ENCODE measurements at regions not wholly inside any gene's neighbourhood (a gene's known extent, or its start where the extent isn't known, plus 50 kb on each side); places are given as distances from the start of the nearest gene placed in this dataset.
A peak's percentile ranks its signal among the peaks of the same experiment; 100 is the strongest.
"Not testable (repeated sequence)": the region's sequence is repeated elsewhere in the genome, so short reads cannot be mapped to it uniquely, and the experiment has no call there.

GRCh38 chr1:184336-184686 lies 267.2 kb downstream of the OR4F29 start:
- H3K27me3 ChIP-seq; H3K27ac ChIP-seq; H3K4me1 ChIP-seq; H3K36me3 ChIP-seq; intact Hi-C loops (cut with DNase I; ENCODE audit: low total_unique reads); H3K9me3 ChIP-seq; H3K4me3 ChIP-seq; in situ Hi-C loops (cut with MboI; ENCODE audit: low pct_ligation_motif_present in 1 of 4, low pct_unique_long_range_greater_than_20kb in 1 of 4, low sequenced_read_pairs in 3 of 4): not testable (repeated sequence)
- peak; percentile 25 for TF ChIP-seq POLR2A (IDR thresholded peaks at IDR 0.05)
- 72% methylated on average over 3 of the region's 3 CpGs; no CpG with 5 or more reads in 1 of the 2 donors for WGBS, 2 donors (ENCODE audit: low coverage in 1 of 2)
- peak; percentile 9 for DNase-seq

- H3K36me3 ChIP-seq; H3K9me3 ChIP-seq; intact Hi-C loops (cut with DNase I; ENCODE audit: low total_unique reads); in situ Hi-C loops (cut with MboI; ENCODE audit: low pct_ligation_motif_present in 1 of 4, low pct_unique_long_range_greater_than_20kb in 1 of 4, low sequenced_read_pairs in 3 of 4); H3K27ac ChIP-seq; H3K4me3 ChIP-seq; H3K27me3 ChIP-seq; H3K4me1 ChIP-seq: not testable (repeated sequence)
- peak; percentile 7 for DNase-seq
- WGBS, 2 donors (ENCODE audit: low coverage in 1 of 2) = 71 to 73% methylated on average over 6 to 10 of the region's 13 CpGs
Observed at GRCh38 chr1:183620-184335, 267.7 kb downstream of the OR4F29 start.

DNA sequence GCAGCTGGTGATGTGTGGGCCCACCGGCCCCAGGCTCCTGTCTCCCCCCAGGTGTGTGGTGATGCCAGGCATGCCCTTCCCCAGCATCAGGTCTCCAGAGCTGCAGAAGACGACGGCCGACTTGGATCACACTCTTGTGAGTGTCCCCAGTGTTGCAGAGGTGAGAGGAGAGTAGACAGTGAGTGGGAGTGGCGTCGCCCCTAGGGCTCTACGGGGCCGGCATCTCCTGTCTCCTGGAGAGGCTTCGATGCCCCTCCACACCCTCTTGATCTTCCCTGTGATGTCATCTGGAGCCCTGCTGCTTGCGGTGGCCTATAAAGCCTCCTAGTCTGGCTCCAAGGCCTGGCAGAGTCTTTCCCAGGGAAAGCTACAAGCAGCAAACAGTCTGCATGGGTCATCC lies 268.4 kb downstream of the OR4F29 start:
- peak; percentile 6 for DNase-seq
- 90% methylated on average over 6 of the region's 10 CpGs; no CpG with 5 or more reads in 1 of the 2 donors for WGBS, 2 donors (ENCODE audit: low coverage in 1 of 2)

GRCh38 chr1:182631-183030 lies 268.8 kb downstream of the OR4F29 start:
- H3K4me1 ChIP-seq; H3K9me3 ChIP-seq; intact Hi-C loops (cut with DNase I; ENCODE audit: low total_unique reads); H3K27me3 ChIP-seq; H3K36me3 ChIP-seq; H3K4me3 ChIP-seq; H3K27ac ChIP-seq; in situ Hi-C loops (cut with MboI; ENCODE audit: low pct_ligation_motif_present in 1 of 4, low pct_unique_long_range_greater_than_20kb in 1 of 4, low sequenced_read_pairs in 3 of 4): not testable (repeated sequence)
- DNase-seq = peak; percentile 3
- 95% methylated on average over 6 of the region's 7 CpGs; no CpG with 5 or more reads in 1 of the 2 donors for WGBS, 2 donors (ENCODE audit: low coverage in 1 of 2)

More for the DNA sequence above, 268.4 kb downstream of the OR4F29 start:
- in situ Hi-C loops (cut with MboI; ENCODE audit: low pct_ligation_motif_present in 1 of 4, low pct_unique_long_range_greater_than_20kb in 1 of 4, low sequenced_read_pairs in 3 of 4); H3K27me3 ChIP-seq; H3K9me3 ChIP-seq; intact Hi-C loops (cut with DNase I; ENCODE audit: low total_unique reads); H3K36me3 ChIP-seq; H3K27ac ChIP-seq; H3K4me3 ChIP-seq; H3K4me1 ChIP-seq: not testable (repeated sequence)

DNA sequence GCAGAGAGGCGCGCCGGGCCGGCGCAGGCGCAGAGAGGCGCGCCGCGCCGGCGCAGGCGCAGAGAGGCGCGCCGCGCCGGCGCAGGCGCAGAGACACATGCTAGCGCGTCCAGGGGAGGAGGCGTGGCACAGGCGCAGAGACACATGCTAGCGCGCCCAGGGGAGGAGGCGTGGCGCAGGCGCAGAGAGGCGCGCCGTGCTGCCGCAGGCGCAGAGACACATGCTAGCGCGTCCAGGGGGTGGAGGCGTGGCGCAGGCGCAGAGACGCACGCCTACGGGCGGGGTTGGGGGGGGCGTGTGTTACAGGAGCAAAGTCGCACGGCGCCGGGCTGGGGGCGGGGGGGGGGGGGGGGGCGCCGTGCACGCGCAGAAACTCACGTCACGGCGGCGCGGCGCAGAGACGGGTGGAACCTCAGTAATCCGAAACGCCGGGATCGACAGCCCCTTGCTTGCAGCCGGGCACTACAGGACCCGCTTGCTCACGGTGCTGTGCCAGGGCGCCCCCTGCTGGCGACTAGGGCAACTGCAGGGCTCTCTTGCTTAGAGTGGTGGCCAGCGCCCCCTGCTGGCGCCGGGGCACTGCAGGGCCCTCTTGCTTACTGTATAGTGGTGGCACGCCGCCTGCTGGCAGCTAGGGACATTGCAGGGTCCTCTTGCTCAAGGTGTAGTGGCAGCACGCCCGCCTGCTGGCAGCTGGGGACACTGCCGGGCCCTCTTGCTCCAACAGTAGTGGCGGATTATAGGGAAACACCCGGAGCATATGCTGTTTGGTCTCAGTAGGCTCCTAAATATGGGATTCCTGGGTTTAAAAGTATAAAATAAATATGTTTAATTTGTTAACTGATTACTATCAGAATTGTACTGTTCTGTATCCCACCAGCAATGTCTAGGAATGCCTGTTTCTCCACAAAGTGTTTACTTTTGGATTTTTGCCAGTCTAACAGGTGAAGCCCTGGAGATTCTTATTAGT lies 269.9 kb downstream of the OR4F29 start:
- H3K4me1 ChIP-seq; H3K36me3 ChIP-seq; H3K4me3 ChIP-seq; in situ Hi-C loops (cut with MboI; ENCODE audit: low pct_ligation_motif_present in 1 of 4, low pct_unique_long_range_greater_than_20kb in 1 of 4, low sequenced_read_pairs in 3 of 4); intact Hi-C loops (cut with DNase I; ENCODE audit: low total_unique reads); H3K27ac ChIP-seq; H3K27me3 ChIP-seq; H3K9me3 ChIP-seq: not testable (repeated sequence)
- peak; percentile 51 for DNase-seq
- TF ChIP-seq, protein P1, sequence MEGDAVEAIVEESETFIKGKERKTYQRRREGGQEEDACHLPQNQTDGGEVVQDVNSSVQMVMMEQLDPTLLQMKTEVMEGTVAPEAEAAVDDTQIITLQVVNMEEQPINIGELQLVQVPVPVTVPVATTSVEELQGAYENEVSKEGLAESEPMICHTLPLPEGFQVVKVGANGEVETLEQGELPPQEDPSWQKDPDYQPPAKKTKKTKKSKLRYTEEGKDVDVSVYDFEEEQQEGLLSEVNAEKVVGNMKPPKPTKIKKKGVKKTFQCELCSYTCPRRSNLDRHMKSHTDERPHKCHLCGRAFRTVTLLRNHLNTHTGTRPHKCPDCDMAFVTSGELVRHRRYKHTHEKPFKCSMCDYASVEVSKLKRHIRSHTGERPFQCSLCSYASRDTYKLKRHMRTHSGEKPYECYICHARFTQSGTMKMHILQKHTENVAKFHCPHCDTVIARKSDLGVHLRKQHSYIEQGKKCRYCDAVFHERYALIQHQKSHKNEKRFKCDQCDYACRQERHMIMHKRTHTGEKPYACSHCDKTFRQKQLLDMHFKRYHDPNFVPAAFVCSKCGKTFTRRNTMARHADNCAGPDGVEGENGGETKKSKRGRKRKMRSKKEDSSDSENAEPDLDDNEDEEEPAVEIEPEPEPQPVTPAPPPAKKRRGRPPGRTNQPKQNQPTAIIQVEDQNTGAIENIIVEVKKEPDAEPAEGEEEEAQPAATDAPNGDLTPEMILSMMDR (IDR thresholded peaks at IDR 0.05) = peak in 3 of 5 experiments; percentile 22 to 38 (median 24)
- 84 to 89% methylated on average over 20 to 63 of the region's 79 CpGs for WGBS, 2 donors (ENCODE audit: low coverage in 1 of 2)

- H3K4me3 ChIP-seq; in situ Hi-C loops (cut with MboI; ENCODE audit: low pct_ligation_motif_present in 1 of 4, low pct_unique_long_range_greater_than_20kb in 1 of 4, low sequenced_read_pairs in 3 of 4); H3K36me3 ChIP-seq; H3K27ac ChIP-seq; H3K27me3 ChIP-seq; H3K4me1 ChIP-seq; intact Hi-C loops (cut with DNase I; ENCODE audit: low total_unique reads); H3K9me3 ChIP-seq: not testable (repeated sequence)
- peak; percentile 13 for DNase-seq
- WGBS, 2 donors (ENCODE audit: low coverage in 1 of 2) = 97% methylated on average over 28 of the region's 28 CpGs; no CpG with 5 or more reads in 1 of the 2 donors
Observed at GRCh38 chr1:180749-181205, 270.7 kb downstream of the OR4F29 start.

DNA sequence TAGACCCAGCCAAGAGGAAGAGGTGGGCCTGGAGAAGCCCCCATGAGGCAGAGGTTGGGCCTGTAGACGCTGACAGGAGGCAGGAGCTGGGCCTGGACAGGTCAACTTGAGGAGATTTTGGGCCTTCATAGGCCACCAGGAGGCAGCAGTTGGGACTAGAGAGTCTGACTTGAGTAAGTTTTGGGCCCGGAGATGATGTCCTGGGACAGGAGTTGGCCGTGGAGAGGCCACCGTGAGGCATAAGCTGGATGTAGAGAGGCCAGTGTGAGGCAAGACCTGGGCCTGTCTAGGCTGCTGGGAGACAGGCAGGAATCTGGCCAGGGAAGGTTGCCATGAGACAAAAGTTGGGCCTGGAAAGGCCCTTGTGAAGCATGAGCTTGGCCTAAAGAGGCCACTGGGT lies 312.6 kb downstream of the OR4F29 start:
- DNase-seq; in situ Hi-C loops (cut with MboI; ENCODE audit: low pct_ligation_motif_present in 1 of 4, low pct_unique_long_range_greater_than_20kb in 1 of 4, low sequenced_read_pairs in 3 of 4); H3K36me3 ChIP-seq; H3K27ac ChIP-seq; H3K4me1 ChIP-seq; H3K27me3 ChIP-seq; H3K9me3 ChIP-seq; H3K4me3 ChIP-seq; intact Hi-C loops (cut with DNase I; ENCODE audit: low total_unique reads): not testable (repeated sequence)
- WGBS, 2 donors (ENCODE audit: low coverage in 1 of 2) = 89% methylated on average over 3 of the region's 4 CpGs; no CpG with 5 or more reads in 1 of the 2 donors

DNA sequence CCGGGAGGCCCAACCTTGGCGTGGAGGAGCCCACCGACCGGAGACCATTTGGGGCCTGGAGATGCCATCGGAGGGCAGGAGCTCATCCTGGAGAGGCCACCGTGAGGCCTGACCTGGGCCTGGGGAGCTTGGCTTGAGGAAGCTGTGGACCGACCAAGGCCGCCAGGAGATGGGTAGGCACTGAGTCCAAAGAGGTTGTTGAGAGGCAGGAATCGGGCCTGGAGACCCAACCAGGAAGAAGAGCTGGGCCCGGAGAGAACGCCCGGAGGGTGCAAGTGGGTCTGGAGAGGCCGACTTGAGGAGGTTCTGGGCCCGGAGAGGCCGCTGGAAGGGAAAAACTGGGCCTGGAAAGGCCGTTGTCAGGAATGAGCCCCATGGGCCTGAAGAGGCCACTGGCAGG lies 313.8 kb downstream of the OR4F29 start:
- H3K27ac ChIP-seq; DNase-seq; H3K36me3 ChIP-seq; H3K4me1 ChIP-seq; in situ Hi-C loops (cut with MboI; ENCODE audit: low pct_ligation_motif_present in 1 of 4, low pct_unique_long_range_greater_than_20kb in 1 of 4, low sequenced_read_pairs in 3 of 4); H3K27me3 ChIP-seq; intact Hi-C loops (cut with DNase I; ENCODE audit: low total_unique reads); H3K9me3 ChIP-seq; H3K4me3 ChIP-seq: not testable (repeated sequence)
- WGBS, 2 donors (ENCODE audit: low coverage in 1 of 2) = 92% methylated on average over 8 of the region's 16 CpGs; no CpG with 5 or more reads in 1 of the 2 donors

DNA sequence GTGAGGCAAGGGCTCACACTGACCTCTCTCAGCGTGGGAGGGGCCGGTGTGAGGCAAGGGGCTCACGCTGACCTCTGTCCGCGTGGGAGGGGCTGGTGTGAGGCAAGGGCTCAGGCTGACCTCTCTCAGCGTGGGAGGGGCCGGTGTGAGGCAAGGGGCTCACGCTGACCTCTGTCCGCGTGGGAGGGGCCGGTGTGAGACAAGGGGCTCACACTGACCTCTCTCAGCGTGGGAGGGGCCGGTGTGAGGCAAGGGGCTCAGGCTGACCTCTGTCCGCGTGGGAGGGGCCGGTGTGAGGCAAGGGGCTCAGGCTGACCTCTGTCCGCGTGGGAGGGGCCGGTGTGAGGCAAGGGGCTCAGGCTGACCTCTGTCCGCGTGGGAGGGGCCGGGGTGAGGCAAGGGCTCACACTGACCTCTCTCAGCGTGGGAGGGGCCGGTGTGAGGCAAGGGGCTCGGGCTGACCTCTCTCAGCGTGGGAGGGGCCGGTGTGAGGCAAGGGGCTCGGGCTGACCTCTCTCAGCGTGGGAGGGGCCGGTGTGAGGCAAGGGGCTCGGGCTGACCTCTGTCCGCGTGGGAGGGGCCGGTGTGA lies 315.0 kb downstream of the OR4F29 start:
- H3K27ac ChIP-seq; H3K4me1 ChIP-seq; H3K36me3 ChIP-seq; DNase-seq; H3K9me3 ChIP-seq; intact Hi-C loops (cut with DNase I; ENCODE audit: low total_unique reads); in situ Hi-C loops (cut with MboI; ENCODE audit: low pct_ligation_motif_present in 1 of 4, low pct_unique_long_range_greater_than_20kb in 1 of 4, low sequenced_read_pairs in 3 of 4); H3K27me3 ChIP-seq; H3K4me3 ChIP-seq: not testable (repeated sequence)
- WGBS, 2 donors (ENCODE audit: low coverage in 1 of 2) = 96% methylated on average over 29 of the region's 34 CpGs; no CpG with 5 or more reads in 1 of the 2 donors

Data from transverse colon (tissue), 4 donors.